GM12878 (cell line): ENCODE measurements at regions not wholly inside any gene's neighbourhood (a gene's known extent, or its start where the extent isn't known, plus 50 kb on each side); places are given as distances from the start of the nearest gene placed in this dataset.

Experiments used
- ATAC-seq: fragments of 200-7000 bp; cut with Tn5 transposase; 3 replicates; pipeline ENCODE4 v1.9.1; 2020; ENCODE audit warnings: mild to moderate bottlenecking, moderate library complexity
- BruUV-seq: library from RNA; stranded (reverse); fragments of 400-500 nt; replicated peaks from 2 replicates; lab custom pipeline; 2021; lab: Mats Ljungman, UMichigan
- CTCF ChIA-PET: fragments of 300-600 bp; sonication (Branson Sonifier 250); formaldehyde crosslinking; extraction: SDS; loops from one replicate; lab custom pipeline; 2021; ENCODE audit warnings: inconsistent platforms; lab: Yijun Ruan, JAX
- POLR2A ChIA-PET: fragments of 350-600 bp; formaldehyde crosslinking; extraction: SDS; loops from one replicate; lab custom pipeline; 2021; ENCODE audit warnings: inconsistent platforms; lab: Charles Lee
- RAD21 ChIA-PET: fragments of 300-600 bp; sonication (Branson Sonifier 250); formaldehyde crosslinking; loops from one replicate; lab custom pipeline; 2023; ENCODE audit warnings: antibody characterized with exemption; ENCODE audit not compliant: unreplicated experiment; lab: Charles Lee
- SMC1A ChIA-PET: fragments of 300-600 bp; sonication (Branson Sonifier 250); formaldehyde crosslinking; loops from one replicate; lab custom pipeline; 2023; ENCODE audit not compliant: unreplicated experiment, uncharacterized antibody; lab: Charles Lee
- DNase-seq: peaks from one replicate; pipeline ENCODE4 v3.0.0-alpha.2; 2011; ENCODE audit warnings: low read depth, low spot score
- FAIRE-seq: peaks from 3 replicates; lab custom pipeline; 2011; peaks lifted over from hg19 to GRCh38; lab: Jason Lieb, UNC
- H2AFZ ChIP-seq: 2 replicates; pipeline ENCODE4 v1.6.0; 2011; ENCODE audit warnings: low read depth, low read length, control low read depth; ENCODE audit not compliant: control insufficient read depth
- H3K27ac ChIP-seq: 2 replicates; pipeline ENCODE4 v1.5.1; 2011; ENCODE audit warnings: control low read depth; ENCODE audit not compliant: control insufficient read depth, insufficient read depth
- H3K27me3 ChIP-seq, 2 experiments: replicated peaks in 1 of 2; 2 replicates each; pipeline versions ENCODE4 v1.6.0 to v1.6.1; 2011; ENCODE audit warnings: low read length in 1 of 2; ENCODE audit not compliant: control insufficient read depth in 2 of 2, insufficient read depth in 2 of 2
- H3K36me3 ChIP-seq, 2 experiments: 2 replicates each; pipeline ENCODE4 v1.5.1; 2011; ENCODE audit warnings: low read length in 1 of 2; ENCODE audit not compliant: control insufficient read depth in 2 of 2, insufficient read depth in 2 of 2
- H3K4me1 ChIP-seq: 2 replicates; pipeline ENCODE4 v1.6.1; 2011; ENCODE audit warnings: mild to moderate bottlenecking, low read length, moderate library complexity, mixed read lengths; ENCODE audit not compliant: control insufficient read depth, insufficient read depth
- H3K4me2 ChIP-seq: 2 replicates; pipeline ENCODE4 v1.6.0; 2011; ENCODE audit warnings: control low read depth; ENCODE audit not compliant: control insufficient read depth, insufficient read depth
- H3K4me3 ChIP-seq: fragments of 200-600 bp; sonication (generic); 2 replicates; pipeline ENCODE4 v1.5.1; 2016
- H3K79me2 ChIP-seq: 2 replicates; pipeline ENCODE4 v1.6.0; 2011; ENCODE audit warnings: low read length; ENCODE audit not compliant: control insufficient read depth, insufficient read depth
- H3K9ac ChIP-seq: 2 replicates; pipeline ENCODE4 v1.8.0; 2011; ENCODE audit warnings: low read length, control low read depth, mixed read lengths; ENCODE audit not compliant: control insufficient read depth, insufficient read depth
- H3K9me3 ChIP-seq: replicated peaks from 3 replicates; pipeline ENCODE4 v1.5.1; 2011; ENCODE audit warnings: mild to moderate bottlenecking, low read length; ENCODE audit not compliant: control insufficient read depth, insufficient read depth
- H4K20me1 ChIP-seq: 2 replicates; pipeline ENCODE4 v1.6.0; 2011; ENCODE audit not compliant: control insufficient read depth, insufficient read depth
- BMI1 ChIP-seq: fragments of 450-650 bp; IDR thresholded peaks from 2 replicates; pipeline ENCODE4 v1.6.1; 2016; ENCODE audit warnings: mild to moderate bottlenecking, moderate library complexity, borderline replicate concordance
- CBX5 ChIP-seq: sonication (generic); IDR thresholded peaks from 2 replicates; pipeline ENCODE4 v1.6.1; 2016; ENCODE audit warnings: low read depth, moderate library complexity, mild to moderate bottlenecking, inconsistent platforms
- NFYA ChIP-seq: IDR thresholded peaks from 2 replicates; pipeline ENCODE4 v1.6.1; 2011; ENCODE audit warnings: low read depth, mild to moderate bottlenecking, low read length, improper control_type of control experiment, borderline replicate concordance
- NFYB ChIP-seq: IDR thresholded peaks from 2 replicates; pipeline ENCODE4 v1.6.1; 2011; ENCODE audit warnings: low read depth, mild to moderate bottlenecking, low read length, improper control_type of control experiment, moderate library complexity; ENCODE audit not compliant: insufficient read depth
- SUPT20H ChIP-seq: IDR thresholded peaks from 2 replicates; pipeline ENCODE4 v1.6.1; 2011; ENCODE audit warnings: low read depth, mild to moderate bottlenecking, low read length, moderate library complexity, borderline replicate concordance; ENCODE audit not compliant: control insufficient read depth
- TAF1 ChIP-seq: IDR thresholded peaks from 2 replicates; pipeline ENCODE4 v1.6.1; 2011; ENCODE audit warnings: mild to moderate bottlenecking, low read depth, low read length, borderline replicate concordance
- ZBED1 ChIP-seq: IDR thresholded peaks from 2 replicates; pipeline ENCODE4 v1.6.1; 2016; ENCODE audit warnings: borderline replicate concordance
- WGBS: methylation state at CpG from one replicate; pipeline ENCODE4 v1.1.6; 2016; ENCODE audit warnings: low lambda C conversion rate; ENCODE audit not compliant: insufficient replicate concordance, insufficient coverage; ENCODE audit errors: missing lambda C conversion rate; 5-methylcytosine and 5-hydroxymethylcytosine counted together
- in situ Hi-C: fragments of 300-500 bp; cut with MboI; formaldehyde crosslinking; loops from 9 replicates; pipeline ENCODE4 v1.14.3; 2018; ENCODE audit warnings: mixed read lengths
- intact Hi-C: fragments of 100-400 bp; cut with micrococcal nuclease; formaldehyde crosslinking; loops from one replicate; pipeline ENCODE4 v1.14.2; 2022; ENCODE audit not compliant: unreplicated experiment
- TF ChIP-seq, protein P1 (sequence below): fragments of 450-650 bp; IDR thresholded peaks from 2 replicates; pipeline ENCODE4 v1.6.1; 2014; ENCODE audit warnings: mild to moderate bottlenecking
- TF ChIP-seq, protein P2 (sequence below): fragments of 150-350 bp; IDR thresholded peaks from 2 replicates; pipeline ENCODE4 v1.6.1; 2014; ENCODE audit warnings: mild to moderate bottlenecking, low read depth, low read length
- TF ChIP-seq, protein P3 (sequence below): fragments of 450-650 bp; IDR thresholded peaks from 2 replicates; pipeline ENCODE4 v1.6.1; 2018; ENCODE audit warnings: mild to moderate bottlenecking, low read depth, moderate library complexity; ENCODE audit not compliant: partially characterized antibody
- TF ChIP-seq, protein P4 (sequence below): IDR thresholded peaks from 2 replicates; pipeline ENCODE4 v1.6.1; 2011; ENCODE audit warnings: low read depth, mild to moderate bottlenecking, low read length, moderate library complexity, borderline replicate concordance; ENCODE audit errors: extremely low read depth
- TF ChIP-seq, protein P5 (sequence below): fragments of 450-650 bp; IDR thresholded peaks from 2 replicates; pipeline ENCODE4 v1.6.1; 2016; ENCODE audit warnings: mild to moderate bottlenecking, moderate library complexity, borderline replicate concordance

DNA sequence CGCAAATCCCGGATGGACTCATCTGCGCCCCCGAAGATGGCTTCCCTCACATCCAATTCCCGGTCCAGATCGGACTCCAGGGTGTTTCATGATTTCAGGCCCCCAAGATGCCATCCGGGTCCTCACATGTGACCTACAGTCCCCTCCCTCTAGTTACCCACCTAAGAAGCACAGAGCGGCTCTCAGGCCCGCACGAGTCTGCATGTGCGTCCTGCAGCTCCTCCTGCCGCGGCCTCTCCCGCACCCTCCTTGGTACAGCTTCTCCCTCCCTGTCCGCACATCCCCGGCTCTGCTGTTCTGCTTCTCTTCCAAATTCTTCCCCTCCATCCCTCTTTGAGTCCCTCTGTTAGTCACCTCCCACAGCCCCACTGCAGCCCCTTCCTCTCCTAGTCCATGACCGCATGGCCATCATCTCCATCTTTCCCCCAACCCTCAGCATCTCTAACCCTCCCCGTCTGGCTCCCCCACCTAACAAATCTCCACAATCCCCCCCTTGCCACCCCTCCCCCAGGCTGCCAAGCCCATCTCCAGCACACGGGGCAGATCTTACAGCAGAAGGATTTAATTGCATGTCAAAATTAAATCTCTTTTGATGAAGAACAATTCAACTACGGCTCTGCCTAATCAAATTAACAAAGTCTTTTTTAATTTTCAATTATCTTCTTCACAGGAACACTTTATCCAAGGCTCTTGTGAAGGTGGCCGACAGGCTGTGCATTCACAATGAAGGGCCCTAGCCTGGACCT, 231.0 kb downstream of the RBFOX3 start:
- ChIA-PET CTCF (no interaction called here), POLR2A (no interaction called here), SMC1A (no interaction called here), RAD21 (no interaction called here)
- in situ Hi-C loops = no loop called here
- intact Hi-C loops = no loop called here
- no peaks in the 10 kb centered on the region for H3K4me1 ChIP-seq
- no peaks in the 10 kb centered on the region for H3K79me2 ChIP-seq
- no peaks in the 10 kb centered on the region for H3K36me3 ChIP-seq
- no peak overlapping the region for H3K27ac ChIP-seq
- H3K9me3 ChIP-seq = no peaks in the 10 kb centered on the region
- WGBS = 45% methylated on average over 19 of the region's 21 CpGs
- H2AFZ ChIP-seq = no peak overlapping the region
- no peak overlapping the region for H3K4me3 ChIP-seq
- TF ChIP-seq, protein P1, sequence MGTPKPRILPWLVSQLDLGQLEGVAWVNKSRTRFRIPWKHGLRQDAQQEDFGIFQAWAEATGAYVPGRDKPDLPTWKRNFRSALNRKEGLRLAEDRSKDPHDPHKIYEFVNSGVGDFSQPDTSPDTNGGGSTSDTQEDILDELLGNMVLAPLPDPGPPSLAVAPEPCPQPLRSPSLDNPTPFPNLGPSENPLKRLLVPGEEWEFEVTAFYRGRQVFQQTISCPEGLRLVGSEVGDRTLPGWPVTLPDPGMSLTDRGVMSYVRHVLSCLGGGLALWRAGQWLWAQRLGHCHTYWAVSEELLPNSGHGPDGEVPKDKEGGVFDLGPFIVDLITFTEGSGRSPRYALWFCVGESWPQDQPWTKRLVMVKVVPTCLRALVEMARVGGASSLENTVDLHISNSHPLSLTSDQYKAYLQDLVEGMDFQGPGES = no peak
- TF ChIP-seq, protein P2, sequence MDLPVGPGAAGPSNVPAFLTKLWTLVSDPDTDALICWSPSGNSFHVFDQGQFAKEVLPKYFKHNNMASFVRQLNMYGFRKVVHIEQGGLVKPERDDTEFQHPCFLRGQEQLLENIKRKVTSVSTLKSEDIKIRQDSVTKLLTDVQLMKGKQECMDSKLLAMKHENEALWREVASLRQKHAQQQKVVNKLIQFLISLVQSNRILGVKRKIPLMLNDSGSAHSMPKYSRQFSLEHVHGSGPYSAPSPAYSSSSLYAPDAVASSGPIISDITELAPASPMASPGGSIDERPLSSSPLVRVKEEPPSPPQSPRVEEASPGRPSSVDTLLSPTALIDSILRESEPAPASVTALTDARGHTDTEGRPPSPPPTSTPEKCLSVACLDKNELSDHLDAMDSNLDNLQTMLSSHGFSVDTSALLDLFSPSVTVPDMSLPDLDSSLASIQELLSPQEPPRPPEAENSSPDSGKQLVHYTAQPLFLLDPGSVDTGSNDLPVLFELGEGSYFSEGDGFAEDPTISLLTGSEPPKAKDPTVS = no peak
- TF ChIP-seq, protein P3, sequence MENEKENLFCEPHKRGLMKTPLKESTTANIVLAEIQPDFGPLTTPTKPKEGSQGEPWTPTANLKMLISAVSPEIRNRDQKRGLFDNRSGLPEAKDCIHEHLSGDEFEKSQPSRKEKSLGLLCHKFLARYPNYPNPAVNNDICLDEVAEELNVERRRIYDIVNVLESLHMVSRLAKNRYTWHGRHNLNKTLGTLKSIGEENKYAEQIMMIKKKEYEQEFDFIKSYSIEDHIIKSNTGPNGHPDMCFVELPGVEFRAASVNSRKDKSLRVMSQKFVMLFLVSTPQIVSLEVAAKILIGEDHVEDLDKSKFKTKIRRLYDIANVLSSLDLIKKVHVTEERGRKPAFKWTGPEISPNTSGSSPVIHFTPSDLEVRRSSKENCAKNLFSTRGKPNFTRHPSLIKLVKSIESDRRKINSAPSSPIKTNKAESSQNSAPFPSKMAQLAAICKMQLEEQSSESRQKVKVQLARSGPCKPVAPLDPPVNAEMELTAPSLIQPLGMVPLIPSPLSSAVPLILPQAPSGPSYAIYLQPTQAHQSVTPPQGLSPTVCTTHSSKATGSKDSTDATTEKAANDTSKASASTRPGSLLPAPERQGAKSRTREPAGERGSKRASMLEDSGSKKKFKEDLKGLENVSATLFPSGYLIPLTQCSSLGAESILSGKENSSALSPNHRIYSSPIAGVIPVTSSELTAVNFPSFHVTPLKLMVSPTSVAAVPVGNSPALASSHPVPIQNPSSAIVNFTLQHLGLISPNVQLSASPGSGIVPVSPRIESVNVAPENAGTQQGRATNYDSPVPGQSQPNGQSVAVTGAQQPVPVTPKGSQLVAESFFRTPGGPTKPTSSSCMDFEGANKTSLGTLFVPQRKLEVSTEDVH = no peak
- TF ChIP-seq, protein P4, sequence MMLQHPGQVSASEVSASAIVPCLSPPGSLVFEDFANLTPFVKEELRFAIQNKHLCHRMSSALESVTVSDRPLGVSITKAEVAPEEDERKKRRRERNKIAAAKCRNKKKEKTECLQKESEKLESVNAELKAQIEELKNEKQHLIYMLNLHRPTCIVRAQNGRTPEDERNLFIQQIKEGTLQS = no peak
- TF ChIP-seq SUPT20H = no peak
- TF ChIP-seq, protein P5, sequence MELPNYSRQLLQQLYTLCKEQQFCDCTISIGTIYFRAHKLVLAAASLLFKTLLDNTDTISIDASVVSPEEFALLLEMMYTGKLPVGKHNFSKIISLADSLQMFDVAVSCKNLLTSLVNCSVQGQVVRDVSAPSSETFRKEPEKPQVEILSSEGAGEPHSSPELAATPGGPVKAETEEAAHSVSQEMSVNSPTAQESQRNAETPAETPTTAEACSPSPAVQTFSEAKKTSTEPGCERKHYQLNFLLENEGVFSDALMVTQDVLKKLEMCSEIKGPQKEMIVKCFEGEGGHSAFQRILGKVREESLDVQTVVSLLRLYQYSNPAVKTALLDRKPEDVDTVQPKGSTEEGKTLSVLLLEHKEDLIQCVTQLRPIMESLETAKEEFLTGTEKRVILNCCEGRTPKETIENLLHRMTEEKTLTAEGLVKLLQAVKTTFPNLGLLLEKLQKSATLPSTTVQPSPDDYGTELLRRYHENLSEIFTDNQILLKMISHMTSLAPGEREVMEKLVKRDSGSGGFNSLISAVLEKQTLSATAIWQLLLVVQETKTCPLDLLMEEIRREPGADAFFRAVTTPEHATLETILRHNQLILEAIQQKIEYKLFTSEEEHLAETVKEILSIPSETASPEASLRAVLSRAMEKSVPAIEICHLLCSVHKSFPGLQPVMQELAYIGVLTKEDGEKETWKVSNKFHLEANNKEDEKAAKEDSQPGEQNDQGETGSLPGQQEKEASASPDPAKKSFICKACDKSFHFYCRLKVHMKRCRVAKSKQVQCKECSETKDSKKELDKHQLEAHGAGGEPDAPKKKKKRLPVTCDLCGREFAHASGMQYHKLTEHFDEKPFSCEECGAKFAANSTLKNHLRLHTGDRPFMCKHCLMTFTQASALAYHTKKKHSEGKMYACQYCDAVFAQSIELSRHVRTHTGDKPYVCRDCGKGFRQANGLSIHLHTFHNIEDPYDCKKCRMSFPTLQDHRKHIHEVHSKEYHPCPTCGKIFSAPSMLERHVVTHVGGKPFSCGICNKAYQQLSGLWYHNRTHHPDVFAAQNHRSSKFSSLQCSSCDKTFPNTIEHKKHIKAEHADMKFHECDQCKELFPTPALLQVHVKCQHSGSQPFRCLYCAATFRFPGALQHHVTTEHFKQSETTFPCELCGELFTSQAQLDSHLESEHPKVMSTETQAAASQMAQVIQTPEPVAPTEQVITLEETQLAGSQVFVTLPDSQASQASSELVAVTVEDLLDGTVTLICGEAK = no peak
- TF ChIP-seq CBX5 = no peak
- no peak for TF ChIP-seq BMI1
- no peak for TF ChIP-seq NFYB
- TF ChIP-seq TAF1 = no peak
- no peak for TF ChIP-seq ZBED1
- no peak for TF ChIP-seq NFYA
- peaks cover 3 to 6% of the 10 kb centered on the region in 2 experiments for H3K27me3 ChIP-seq
- ATAC-seq (no peak), FAIRE-seq (no peak), DNase-seq (no peak)
- no TSS peak for BruUV-seq
- H4K20me1 ChIP-seq = no peaks in the 10 kb centered on the region
- no peak overlapping the region for H3K9ac ChIP-seq
- no peak overlapping the region for H3K4me2 ChIP-seq
